ENCODE measurements at regions not wholly inside any gene's neighbourhood (a gene's known extent, or its start where the extent isn't known, plus 50 kb on each side); places are given as distances from the start of the nearest gene placed in this dataset.

GRCh38 chr12:107282628-107283027 is 189.3 kb upstream of the CRY1 start:
- TF ChIP-seq, protein P1, sequence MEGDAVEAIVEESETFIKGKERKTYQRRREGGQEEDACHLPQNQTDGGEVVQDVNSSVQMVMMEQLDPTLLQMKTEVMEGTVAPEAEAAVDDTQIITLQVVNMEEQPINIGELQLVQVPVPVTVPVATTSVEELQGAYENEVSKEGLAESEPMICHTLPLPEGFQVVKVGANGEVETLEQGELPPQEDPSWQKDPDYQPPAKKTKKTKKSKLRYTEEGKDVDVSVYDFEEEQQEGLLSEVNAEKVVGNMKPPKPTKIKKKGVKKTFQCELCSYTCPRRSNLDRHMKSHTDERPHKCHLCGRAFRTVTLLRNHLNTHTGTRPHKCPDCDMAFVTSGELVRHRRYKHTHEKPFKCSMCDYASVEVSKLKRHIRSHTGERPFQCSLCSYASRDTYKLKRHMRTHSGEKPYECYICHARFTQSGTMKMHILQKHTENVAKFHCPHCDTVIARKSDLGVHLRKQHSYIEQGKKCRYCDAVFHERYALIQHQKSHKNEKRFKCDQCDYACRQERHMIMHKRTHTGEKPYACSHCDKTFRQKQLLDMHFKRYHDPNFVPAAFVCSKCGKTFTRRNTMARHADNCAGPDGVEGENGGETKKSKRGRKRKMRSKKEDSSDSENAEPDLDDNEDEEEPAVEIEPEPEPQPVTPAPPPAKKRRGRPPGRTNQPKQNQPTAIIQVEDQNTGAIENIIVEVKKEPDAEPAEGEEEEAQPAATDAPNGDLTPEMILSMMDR (conservative IDR thresholded peaks at IDR 0.05; ENCODE audit: low read depth, low read length) = no peak
- TF ChIP-seq EZH2 (IDR thresholded peaks at IDR 0.05; ENCODE audit: low read length, unreplicated experiment) = no peak

All from PC-3 (cell line).